NOMO-1 (cell line): ENCODE measurements at regions not wholly inside any gene's neighbourhood (a gene's known extent, or its start where the extent isn't known, plus 50 kb on each side); places are given as distances from the start of the nearest gene placed in this dataset.

Source experiments
- DNase-seq, 2 experiments: peaks; one replicate each; lab custom pipeline; 2025; ENCODE audit not compliant: unreplicated experiment in 2 of 2; lab: John Stamatoyannopoulos, UW

DNA sequence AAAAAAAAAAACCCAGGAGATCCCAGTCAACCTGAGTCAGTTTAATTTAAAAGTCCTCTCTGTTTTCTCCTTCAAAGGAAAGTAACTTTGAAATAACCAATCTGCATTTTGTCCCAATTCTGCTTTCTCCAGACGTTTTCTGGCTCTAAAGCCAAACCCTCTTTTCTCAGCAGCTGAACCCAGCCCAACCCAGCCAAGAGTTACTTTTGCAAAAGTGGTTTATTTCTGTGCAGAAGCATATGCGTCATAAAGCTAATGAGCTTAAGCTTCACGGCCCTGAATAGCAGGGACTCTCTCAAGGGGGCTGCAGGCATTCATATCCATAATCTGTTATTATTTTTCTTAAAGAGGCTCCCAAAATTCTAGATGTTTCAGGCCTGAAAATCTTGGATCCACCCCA, 176.6 kb downstream of the GALC start:
- DNase-seq, result no peak

DNA sequence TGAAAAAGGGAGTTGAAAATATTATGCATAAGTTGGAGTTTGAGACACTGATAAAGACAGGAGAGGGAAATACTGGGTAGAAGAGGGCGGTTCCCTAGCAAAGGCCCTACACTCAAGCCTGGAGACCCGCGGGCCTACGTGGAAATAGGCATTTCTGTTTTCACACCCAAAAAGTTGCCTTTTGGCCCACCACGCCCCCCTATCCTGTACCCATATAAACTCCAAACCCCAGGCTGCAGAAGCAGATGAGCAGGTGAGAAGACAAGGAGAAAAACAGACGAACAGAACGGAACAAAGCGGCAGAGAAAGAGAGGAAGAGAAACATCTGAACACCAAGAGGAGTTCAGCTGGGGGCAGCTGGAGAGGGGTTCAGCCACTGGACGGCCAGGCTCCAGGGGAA, 177.9 kb downstream of the GALC start:
- DNase-seq, result no peak

- DNase-seq, result no peak
Observed at GRCh38 chr14:87813686-87814085, 179.3 kb downstream of the GALC start.

GRCh38 chr14:87813211-87813610, 179.8 kb downstream of the GALC start:
- DNase-seq, result no peak

DNA sequence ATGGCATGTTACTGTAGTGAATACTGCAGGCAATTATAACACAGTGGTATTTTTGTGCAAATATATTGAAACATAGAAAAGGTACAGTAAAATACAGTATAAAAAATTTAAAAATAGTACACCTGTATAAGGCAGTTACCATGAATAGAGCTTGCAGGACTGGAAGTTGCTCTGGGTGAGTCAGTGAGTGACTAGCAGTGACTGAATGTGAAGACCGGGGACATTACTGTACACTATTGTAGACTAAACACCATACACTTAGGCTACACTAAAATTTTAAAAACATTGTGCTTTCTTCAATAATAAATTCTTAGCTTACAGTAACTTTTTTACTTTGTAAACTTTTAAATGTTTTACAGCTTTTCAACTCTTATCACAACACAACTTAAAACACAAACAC, 181.7 kb downstream of the GALC start:
- no peak for DNase-seq

- no peak for DNase-seq
Observed at GRCh38 chr14:87810711-87811110, 182.3 kb downstream of the GALC start.

DNA sequence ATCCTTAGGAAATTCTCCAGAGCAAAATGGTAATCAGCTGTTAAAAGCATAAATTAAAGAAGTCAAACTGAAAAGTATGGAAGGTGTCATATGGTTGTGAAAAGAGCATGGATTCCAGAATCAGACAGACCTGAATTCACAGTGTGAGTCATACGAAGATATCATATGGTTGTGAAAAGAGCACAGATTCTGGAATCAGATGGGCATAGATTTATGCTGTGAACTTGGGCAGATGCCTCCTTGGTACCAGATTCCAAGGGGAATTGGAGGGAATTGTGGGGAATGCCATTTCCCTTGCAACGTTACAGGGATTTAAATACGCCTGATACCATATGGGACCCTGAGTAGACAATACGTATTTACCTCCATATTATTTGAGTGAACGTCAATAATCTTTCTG, 183.7 kb downstream of the GALC start:
- no peak for DNase-seq

GRCh38 chr14:87805315-87805723, 187.7 kb downstream of the GALC start:
- no peak for DNase-seq

GRCh38 chr14:87800216-87800615, 192.8 kb downstream of the GALC start:
- DNase-seq, result no peak

DNA sequence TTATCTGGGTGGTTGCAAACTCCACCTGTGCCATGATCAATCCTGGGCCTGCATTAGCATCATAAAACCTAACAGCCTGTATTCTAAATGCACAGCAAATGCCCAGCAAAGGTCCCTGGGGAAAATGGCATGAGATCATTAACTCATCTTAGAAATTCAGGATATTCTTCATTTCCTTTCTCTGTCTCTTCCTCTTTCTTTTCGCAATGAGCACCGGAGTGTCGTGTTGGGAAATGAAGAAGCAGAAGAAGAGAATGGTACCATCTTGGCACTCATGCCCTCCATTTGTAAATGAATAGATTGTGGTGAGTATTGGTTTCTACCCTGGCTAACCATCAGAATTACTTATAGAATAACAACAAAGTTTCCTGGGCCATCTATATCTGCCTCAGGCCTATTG, 193.6 kb downstream of the GALC start:
- no peak for DNase-seq

DNA sequence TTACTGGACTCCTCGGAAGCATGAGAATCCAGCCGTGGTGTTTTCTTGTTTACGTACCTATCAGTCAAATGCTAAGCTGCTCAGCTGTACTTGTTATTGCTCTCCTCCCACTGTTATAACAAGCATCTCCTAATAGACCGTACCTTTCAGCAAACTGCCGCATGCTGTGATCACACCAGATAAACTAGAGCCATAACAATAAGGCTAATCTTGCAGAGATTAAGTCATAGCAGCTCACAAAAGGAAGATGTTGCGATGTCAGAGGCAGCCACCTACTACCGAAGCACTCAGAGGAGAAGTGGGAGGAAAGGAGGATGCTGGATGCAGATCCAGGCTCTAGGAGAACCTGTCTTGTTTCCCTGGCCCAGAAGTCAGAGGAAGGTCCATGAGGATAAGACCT, 196.0 kb downstream of the GALC start:
- DNase-seq, result no peak

DNA sequence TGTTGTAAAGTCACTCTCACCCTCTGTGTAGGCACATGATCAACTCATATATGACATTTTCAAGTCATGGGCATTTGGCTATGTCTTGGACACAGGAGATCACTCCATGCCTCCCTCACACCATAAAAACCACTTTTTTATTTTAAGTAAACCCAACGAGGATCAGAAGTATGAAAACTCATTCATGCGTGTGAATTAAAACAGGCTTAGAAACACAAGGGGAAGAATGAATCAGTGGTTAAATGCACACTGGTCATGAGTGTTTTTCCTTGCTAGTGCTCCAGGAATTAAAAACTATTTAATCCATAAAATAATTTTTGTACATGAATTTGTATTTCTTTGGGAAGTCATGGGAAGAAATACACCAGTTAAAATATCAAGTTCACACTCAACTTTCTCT, 198.4 kb downstream of the GALC start:
- DNase-seq, result no peak

DNA sequence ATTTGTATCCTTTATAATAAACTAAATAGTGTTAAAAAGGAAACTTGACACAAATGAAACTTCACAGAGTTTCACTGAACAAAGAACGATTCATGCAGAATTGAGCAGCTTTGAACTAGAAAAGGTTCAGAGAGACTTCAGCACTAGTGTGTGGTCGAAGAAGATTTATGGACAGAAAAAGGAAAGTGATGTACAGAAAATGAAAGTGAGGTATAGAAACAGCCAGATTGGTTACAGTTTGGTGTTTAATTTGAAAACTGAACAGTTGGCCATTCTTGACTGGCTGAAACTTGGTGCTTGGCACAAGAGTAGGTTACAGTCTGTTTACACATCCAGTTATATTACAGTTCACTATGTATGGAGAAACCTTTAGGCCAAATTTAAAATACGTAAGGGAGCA, 207.1 kb downstream of the GALC start:
- DNase-seq, result no peak

DNA sequence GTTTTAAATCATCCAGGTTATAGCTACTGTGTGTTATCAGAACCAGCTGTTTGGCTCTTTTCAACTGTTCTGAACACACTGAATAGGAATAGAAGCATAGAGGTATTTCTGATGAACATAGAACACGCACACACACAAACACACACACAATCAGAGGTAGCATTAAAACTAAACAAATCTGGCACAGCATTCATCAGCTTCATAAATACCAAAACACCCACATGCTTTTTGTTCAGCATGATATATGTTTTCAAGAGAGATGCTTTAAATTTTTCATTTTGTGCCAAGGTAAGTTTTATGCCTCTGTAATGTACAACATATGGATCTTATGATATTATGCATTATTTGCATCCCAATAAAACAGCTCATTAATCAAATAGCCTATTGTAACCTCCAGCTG, 208.6 kb downstream of the GALC start:
- no peak for DNase-seq

- no peak for DNase-seq
Observed at GRCh38 chr14:87783071-87783470, 209.9 kb downstream of the GALC start.

GRCh38 chr14:87772854-87773253, 220.1 kb downstream of the GALC start:
- DNase-seq, result no peak

DNA sequence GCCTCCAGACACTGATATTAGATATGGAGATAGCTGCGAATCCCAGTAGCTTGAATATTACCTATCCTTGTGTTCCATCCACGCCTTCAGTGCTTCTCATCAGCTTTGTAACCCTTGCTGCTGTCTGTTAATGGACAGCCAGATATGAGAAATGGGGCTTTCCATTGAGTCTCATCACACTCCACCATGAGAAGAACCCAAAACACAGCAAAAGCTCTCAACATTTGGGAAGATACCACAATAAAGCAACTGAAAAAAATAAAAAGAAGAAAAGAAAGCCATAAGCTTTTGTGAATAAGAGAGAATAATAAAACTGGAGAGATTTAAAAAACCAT, 225.4 kb downstream of the GALC start:
- DNase-seq, result no peak

GRCh38 chr14:87758876-87759275, 234.1 kb downstream of the GALC start:
- DNase-seq, result no peak

GRCh38 chr14:87756661-87757060, 236.3 kb downstream of the GALC start:
- peak in 1 of 2 experiments; percentile 31 for DNase-seq

GRCh38 chr14:87754520-87755223, 238.3 kb downstream of the GALC start:
- DNase-seq, result peak; percentile 9 to 63

DNA sequence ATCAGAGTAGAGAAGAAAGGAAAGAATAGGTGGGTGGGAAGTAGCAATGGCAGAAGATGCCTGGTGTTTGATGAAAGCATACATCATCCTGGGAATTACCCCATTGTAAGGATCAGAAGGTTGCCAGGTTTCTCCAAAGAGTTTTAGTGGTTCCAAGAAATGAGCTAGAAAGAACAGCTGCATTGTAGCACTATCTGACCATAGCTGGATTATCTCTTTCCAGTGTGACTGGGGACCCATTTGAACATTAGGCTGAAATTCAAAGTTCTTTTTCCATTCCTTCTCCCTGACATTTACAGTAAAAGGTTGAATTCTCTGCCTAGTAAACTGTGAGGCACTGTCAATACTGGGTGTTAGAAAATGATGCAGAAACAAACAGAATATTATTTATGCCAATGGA, 244.4 kb downstream of the GALC start:
- DNase-seq, result no peak

- peak; percentile 34 to 58 for DNase-seq
Observed at GRCh38 chr14:87745507-87746118, 247.4 kb downstream of the GALC start.
